Endodermal cell (in vitro differentiated cells): ENCODE measurements at regions not wholly inside any gene's neighbourhood (a gene's known extent, or its start where the extent isn't known, plus 50 kb on each side); places are given as distances from the start of the nearest gene placed in this dataset.

Experiments
- DNase-seq: peaks from one replicate; pipeline ENCODE4 v3.0.0-alpha.2; 2017
- H3K27ac ChIP-seq: 2 replicates; pipeline ENCODE4 v1.5.1; 2013; ENCODE audit warnings: mild to moderate bottlenecking, low read depth, low read length, moderate library complexity
- H3K27me3 ChIP-seq: 2 replicates; pipeline ENCODE4 v1.6.1; 2013; ENCODE audit warnings: mild to moderate bottlenecking, low read length, moderate library complexity; ENCODE audit not compliant: insufficient read depth, control insufficient read depth, poor library complexity, severe bottlenecking
- H3K36me3 ChIP-seq: 2 replicates; pipeline ENCODE4 v1.7.0; 2013; ENCODE audit warnings: mild to moderate bottlenecking, low read length, moderate library complexity; ENCODE audit not compliant: control insufficient read depth, insufficient read depth
- H3K4me1 ChIP-seq: one replicate; pipeline ENCODE4 v1.7.0; 2013; ENCODE audit warnings: low read length; ENCODE audit not compliant: control insufficient read depth, insufficient read depth
- H3K4me3 ChIP-seq: 2 replicates; pipeline ENCODE4 v1.5.1; 2013; ENCODE audit warnings: mild to moderate bottlenecking, low read length, moderate library complexity
- H3K9ac ChIP-seq: 2 replicates; pipeline ENCODE4 v1.6.1; 2013; ENCODE audit warnings: mild to moderate bottlenecking, low read length, moderate library complexity; ENCODE audit not compliant: poor library complexity, severe bottlenecking; ENCODE audit errors: extremely low read depth
- H3K9me3 ChIP-seq: 2 replicates; pipeline ENCODE4 v1.6.1; 2013; ENCODE audit warnings: mild to moderate bottlenecking, low read length, moderate library complexity; ENCODE audit not compliant: control insufficient read depth
- H3K27ac Mint-ChIP-seq: 2 replicates; pipeline ENCODE4 v1.8.0; 2020; ENCODE audit warnings: mixed read lengths
- H3K27me3 Mint-ChIP-seq: 2 replicates; pipeline ENCODE4 v1.8.0; 2021; ENCODE audit warnings: mild to moderate bottlenecking, mixed read lengths; ENCODE audit not compliant: insufficient read depth
- H3K36me3 Mint-ChIP-seq: 2 replicates; pipeline ENCODE4 v1.8.0; 2020; ENCODE audit warnings: low read depth, mixed read lengths
- H3K4me1 Mint-ChIP-seq: 2 replicates; pipeline ENCODE4 v1.8.0; 2020; ENCODE audit warnings: mixed read lengths
- H3K4me3 Mint-ChIP-seq: 2 replicates; pipeline ENCODE4 v1.8.0; 2020; ENCODE audit warnings: mild to moderate bottlenecking, moderate library complexity, mixed read lengths
- H3K9me3 Mint-ChIP-seq: 2 replicates; pipeline ENCODE4 v1.8.0; 2020; ENCODE audit warnings: mild to moderate bottlenecking, mixed read lengths
- WGBS, 2 experiments: methylation state at CpG; one replicate each; pipeline versions ENCODE4 v1.1.5 to v1.1.7; 2013; ENCODE audit warnings: missing lambda C conversion rate in 2 of 2, mixed read lengths in 1 of 2; ENCODE audit not compliant: insufficient coverage in 1 of 2, insufficient read length in 1 of 2; 5-methylcytosine and 5-hydroxymethylcytosine counted together
- TF ChIP-seq, protein P1 (sequence below): fragments of 200-600 bp; sonication (generic); conservative IDR thresholded peaks from 2 replicates; pipeline ENCODE4 v1.5.0; 2021; ENCODE audit warnings: antibody characterized with exemption, mild to moderate bottlenecking

DNA sequence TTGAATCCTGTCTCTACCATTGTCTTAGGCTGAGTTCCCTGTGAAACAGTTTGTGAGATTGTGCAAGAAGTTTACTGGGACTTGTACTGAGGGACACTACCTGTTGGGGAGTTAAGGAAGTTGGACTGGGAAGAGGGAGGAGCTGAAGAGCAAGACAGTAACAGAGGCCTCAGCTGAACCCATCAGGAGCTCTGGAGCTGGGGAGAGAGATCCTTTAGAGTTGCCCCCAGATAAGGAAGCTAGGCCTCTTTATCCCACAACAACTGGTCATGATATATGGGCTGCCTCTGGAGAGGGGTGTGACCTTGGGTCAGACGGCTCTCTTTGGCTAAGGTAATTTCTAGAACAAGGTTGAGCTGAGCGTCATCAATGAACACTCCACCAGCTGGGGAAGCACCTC lies 137.8 kb upstream of the SLC4A4 start:
- DNase-seq: no peak
- H3K4me1 Mint-ChIP-seq: peaks cover 21% of the 10 kb centered on the region
- H3K4me1 ChIP-seq: peaks cover 8% of the 10 kb centered on the region
- no peak overlapping the region for H3K9ac ChIP-seq
- H3K4me3 Mint-ChIP-seq: no peak overlapping the region
- no peak overlapping the region for H3K27ac ChIP-seq
- H3K27me3 Mint-ChIP-seq: no peaks in the 10 kb centered on the region
- H3K4me3 ChIP-seq: no peak overlapping the region
- 88 to 92% methylated on average over 2 of the region's 2 CpGs for WGBS, 2 experiments
- no peaks in the 10 kb centered on the region for H3K27me3 ChIP-seq
- no peaks in the 10 kb centered on the region for H3K36me3 Mint-ChIP-seq
- TF ChIP-seq, protein P1, sequence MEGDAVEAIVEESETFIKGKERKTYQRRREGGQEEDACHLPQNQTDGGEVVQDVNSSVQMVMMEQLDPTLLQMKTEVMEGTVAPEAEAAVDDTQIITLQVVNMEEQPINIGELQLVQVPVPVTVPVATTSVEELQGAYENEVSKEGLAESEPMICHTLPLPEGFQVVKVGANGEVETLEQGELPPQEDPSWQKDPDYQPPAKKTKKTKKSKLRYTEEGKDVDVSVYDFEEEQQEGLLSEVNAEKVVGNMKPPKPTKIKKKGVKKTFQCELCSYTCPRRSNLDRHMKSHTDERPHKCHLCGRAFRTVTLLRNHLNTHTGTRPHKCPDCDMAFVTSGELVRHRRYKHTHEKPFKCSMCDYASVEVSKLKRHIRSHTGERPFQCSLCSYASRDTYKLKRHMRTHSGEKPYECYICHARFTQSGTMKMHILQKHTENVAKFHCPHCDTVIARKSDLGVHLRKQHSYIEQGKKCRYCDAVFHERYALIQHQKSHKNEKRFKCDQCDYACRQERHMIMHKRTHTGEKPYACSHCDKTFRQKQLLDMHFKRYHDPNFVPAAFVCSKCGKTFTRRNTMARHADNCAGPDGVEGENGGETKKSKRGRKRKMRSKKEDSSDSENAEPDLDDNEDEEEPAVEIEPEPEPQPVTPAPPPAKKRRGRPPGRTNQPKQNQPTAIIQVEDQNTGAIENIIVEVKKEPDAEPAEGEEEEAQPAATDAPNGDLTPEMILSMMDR: no peak
- no peaks in the 10 kb centered on the region for H3K9me3 ChIP-seq
- H3K27ac Mint-ChIP-seq: no peak overlapping the region
- H3K36me3 ChIP-seq: no peaks in the 10 kb centered on the region
- no peaks in the 10 kb centered on the region for H3K9me3 Mint-ChIP-seq

DNA sequence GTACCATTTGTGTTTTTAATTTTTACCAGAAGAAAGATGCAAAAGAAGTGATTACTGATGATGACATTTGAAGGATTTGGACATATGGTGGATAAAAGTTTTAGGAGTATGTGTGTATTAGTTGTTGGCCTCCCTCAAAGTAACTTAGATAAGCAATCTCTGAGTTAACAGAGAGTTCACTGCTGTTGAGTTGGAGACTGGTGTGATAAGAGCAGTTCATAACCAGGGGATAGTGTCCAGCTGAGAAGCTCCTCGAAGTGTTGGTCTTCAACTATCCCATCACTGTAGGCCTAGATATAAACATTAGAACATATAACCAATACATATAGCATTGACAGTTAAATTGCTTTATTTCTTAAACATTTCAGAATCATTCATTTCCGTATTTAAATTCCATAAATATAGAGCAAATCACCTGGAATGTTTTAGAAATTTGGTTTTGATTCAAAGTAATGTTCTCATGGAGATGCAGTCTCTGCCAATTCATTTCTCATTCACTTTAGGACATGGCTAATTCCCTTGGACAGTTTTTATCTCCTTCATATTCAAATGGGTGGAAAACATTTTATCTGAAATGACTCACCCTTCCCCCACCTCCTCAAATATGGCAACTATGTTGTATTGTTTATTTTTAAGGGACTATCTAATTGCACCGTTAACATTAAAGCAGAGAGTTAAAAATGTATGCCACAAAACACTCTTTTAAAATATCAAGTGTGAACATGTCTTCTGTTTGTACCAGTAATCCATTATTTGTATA lies 136.8 kb upstream of the SLC4A4 start:
- no peaks in the 10 kb centered on the region for H3K27me3 Mint-ChIP-seq
- TF ChIP-seq, protein P1: no peak
- no peak overlapping the region for H3K4me3 ChIP-seq
- H3K36me3 ChIP-seq: no peaks in the 10 kb centered on the region
- H3K27ac Mint-ChIP-seq: no peak overlapping the region
- H3K9me3 ChIP-seq: no peaks in the 10 kb centered on the region
- H3K9me3 Mint-ChIP-seq: no peaks in the 10 kb centered on the region
- no peak for DNase-seq
- no peaks in the 10 kb centered on the region for H3K27me3 ChIP-seq
- H3K4me3 Mint-ChIP-seq: no peak overlapping the region
- no peaks in the 10 kb centered on the region for H3K36me3 Mint-ChIP-seq
- H3K9ac ChIP-seq: no peak overlapping the region
- WGBS, 2 experiments: 100% methylated on average over 3 of the region's 3 CpGs; no CpG with 5 or more reads in 1 of the 2 experiments
- no peak overlapping the region for H3K27ac ChIP-seq
- H3K4me1 ChIP-seq: peaks cover 8% of the 10 kb centered on the region
- peaks cover 20% of the 10 kb centered on the region for H3K4me1 Mint-ChIP-seq

DNA sequence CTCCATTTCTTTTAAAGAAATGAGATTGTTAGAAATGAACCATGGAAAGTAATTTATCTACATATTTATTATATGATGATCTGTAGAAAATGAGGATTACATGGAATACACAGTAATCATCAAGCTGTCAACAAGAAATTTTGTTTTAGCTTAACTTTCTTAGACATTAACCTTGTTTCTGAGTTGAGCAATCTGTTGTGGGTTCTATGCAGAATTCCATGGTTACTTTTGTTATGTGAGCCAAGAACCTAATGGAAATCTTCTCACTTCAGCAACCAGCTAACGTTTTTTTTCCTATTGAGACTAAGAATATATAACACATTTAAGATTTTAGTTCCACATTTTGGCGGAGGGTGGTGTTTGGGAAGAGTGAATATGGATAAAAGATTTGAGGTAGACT lies 136.1 kb upstream of the SLC4A4 start:
- no peak overlapping the region for H3K27ac ChIP-seq
- Mint-ChIP-seq H3K27me3 (no peaks in the 10 kb centered on the region), H3K4me1 (peaks cover 20% of the 10 kb centered on the region)

More for the DNA sequence above, 136.1 kb upstream of the SLC4A4 start:
- TF ChIP-seq, protein P1: no peak
- 80% methylated on average over 2 of the region's 2 CpGs; no CpG with 5 or more reads in 1 of the 2 experiments for WGBS, 2 experiments
- Histone ChIP-seq H3K4me3 (no peak overlapping the region), H3K9me3 (no peaks in the 10 kb centered on the region), H3K4me1 (peaks cover 8% of the 10 kb centered on the region), H3K36me3 (no peaks in the 10 kb centered on the region), H3K9ac (no peak overlapping the region), H3K27me3 (no peaks in the 10 kb centered on the region)
- Mint-ChIP-seq H3K27ac (no peak overlapping the region), H3K9me3 (no peaks in the 10 kb centered on the region), H3K36me3 (no peaks in the 10 kb centered on the region), H3K4me3 (no peak overlapping the region)
- DNase-seq: no peak
